ENCODE measurements at regions not wholly inside any gene's neighbourhood (a gene's known extent, or its start where the extent isn't known, plus 50 kb on each side); places are given as distances from the start of the nearest gene placed in this dataset.
"Not testable (repeated sequence)": the region's sequence is repeated elsewhere in the genome, so short reads cannot be mapped to it uniquely, and the experiment has no call there.

DNA sequence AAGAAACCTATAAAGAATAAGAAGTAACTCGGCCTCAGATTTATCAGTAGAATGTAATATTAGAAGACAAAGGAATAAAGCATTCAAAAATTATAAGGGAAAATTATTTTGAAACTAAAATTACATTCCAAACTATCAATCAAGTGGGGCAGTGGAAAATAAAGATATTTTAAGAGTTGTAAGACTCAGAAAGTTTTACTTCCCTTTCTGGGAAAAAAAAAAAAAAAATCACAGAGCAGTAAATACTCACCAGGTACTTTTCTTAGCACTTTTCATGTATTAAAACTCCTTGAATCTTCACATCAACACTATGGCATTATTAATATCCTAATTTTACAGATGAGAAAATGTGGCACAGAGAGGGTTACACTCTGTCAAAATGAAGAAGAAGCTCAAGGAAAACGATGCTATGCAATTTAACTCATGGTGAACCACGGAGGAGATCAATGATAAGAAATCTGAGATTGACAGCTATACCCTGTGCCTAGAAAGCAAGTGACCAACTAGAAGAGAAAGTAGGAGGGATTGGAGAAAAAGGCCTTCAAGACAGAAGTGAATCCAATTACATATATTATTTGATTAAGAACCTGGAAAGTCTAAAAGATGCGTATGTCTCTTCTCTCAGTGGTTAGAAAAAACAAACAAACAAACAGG, 238.9 kb upstream of the ID2 start:
- no peak for DNase-seq

DNA sequence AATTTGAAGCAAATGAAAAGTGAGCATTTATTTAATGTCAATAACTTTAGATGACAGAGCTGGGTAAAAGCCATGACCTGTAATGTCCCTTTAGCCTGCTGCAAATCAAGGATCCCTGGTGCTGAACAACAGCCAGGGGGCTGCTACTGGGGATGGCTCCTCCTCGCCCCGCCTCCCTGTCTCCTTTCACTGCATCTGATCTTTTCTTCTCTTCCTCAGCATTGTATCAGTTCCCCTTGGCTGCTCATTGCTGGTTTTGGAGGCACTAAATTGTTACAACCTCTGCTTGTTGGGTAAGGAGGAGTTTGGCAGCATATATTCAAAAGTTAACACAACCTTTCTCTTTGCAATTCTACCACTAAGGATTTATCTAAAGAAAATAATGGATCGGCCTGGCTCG, 236.3 kb upstream of the ID2 start:
- DNase-seq, result no peak

GRCh38 chr2:8446751-8447150, 235.1 kb upstream of the ID2 start:
- DNase-seq, result not testable (repeated sequence)

- no peak for DNase-seq
These were observed 234.1 kb upstream of the ID2 start for GRCh38 chr2:8447610-8448221.

DNA sequence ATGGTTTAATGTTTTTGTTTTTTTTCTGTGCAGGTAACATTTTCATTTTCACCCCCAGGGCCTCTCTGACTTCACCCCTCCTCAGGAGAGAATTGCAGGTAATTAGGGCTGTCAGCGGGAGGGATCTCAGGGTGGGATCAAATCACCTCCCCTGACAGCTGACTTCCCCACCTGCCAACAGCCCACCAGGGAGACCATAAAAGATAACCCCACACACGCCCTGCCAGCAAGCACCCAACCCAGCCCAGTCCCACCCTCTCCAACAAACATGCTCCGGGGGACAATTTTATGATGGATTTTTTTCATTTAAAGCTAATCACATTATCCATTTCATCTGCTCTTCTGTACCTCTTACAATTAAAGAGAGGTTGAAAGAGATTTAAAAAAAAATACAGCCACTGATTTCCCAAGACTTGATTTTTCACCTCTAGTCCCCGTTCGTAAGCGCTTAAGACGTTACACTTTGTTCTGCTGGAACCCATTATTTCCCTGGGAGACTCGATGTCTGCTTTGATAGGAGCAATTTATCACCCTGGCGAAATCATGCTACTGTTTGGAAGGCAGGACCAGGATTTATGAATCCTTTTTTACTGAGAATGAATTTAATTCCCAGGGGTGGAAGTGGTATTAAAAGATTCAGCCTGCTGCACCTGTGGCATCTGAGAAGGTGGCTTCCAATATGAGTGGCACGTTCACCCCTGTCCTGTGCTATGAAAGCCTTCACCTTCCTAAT, 232.9 kb upstream of the ID2 start:
- no peak for DNase-seq

GRCh38 chr2:8451273-8451672, 230.6 kb upstream of the ID2 start:
- peak in 2 of 4 experiments; percentile 32 to 36 for DNase-seq

- no peak for DNase-seq
These were observed 229.6 kb upstream of the ID2 start for GRCh38 chr2:8452296-8452695.

- peak in 1 of 4 experiments; percentile 31 for DNase-seq
These were observed 228.6 kb upstream of the ID2 start for GRCh38 chr2:8452979-8453903.

GRCh38 chr2:8453904-8454302, 228.0 kb upstream of the ID2 start:
- no peak for DNase-seq

- no peak for DNase-seq
These were observed 227.1 kb upstream of the ID2 start for GRCh38 chr2:8454797-8455196.

DNA sequence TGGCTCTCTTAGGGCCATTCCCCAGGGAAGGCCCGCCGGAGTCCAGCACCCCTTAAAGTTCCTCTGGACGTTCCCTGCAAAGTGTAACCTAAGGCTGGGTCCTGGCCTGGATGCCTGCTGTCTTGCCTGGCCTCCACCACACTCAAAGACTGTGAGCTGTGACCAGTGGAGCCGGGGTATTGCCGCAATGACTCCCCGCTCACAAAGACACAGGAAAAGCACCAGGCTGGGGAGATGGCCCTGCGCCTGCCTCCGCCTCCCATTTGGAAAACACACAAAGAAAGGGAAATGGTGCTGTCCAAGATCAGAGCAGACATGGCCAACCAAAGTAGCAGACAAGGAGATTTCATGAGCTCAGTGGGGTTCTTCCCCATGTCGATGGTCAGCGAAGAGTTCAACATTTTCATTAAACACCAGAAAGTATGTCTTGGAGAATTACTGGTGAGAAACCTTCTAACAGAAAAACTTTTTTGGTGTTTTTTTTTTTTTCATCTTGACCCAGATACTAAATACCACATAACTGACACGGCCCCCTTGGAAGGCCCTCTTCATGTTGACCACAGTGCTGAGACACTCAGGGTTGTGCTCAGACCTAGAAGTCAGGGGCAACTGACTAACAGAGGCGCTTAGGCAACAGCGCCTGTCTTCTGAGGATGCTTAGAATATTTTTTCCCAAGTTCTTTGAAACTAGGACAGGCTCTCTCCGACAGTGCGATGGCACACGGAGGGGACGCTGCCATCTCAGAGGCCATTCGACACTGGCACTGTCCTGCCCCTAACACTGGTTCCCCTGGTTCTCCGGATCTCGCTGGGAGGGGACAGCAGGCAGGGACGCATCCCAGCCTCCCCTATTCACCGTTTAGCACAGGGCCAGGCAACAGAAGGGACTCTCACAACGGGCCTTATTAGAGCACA, 226.4 kb upstream of the ID2 start:
- no peak for DNase-seq

GRCh38 chr2:8456151-8457091, 225.4 kb upstream of the ID2 start:
- DNase-seq, result no peak

DNA sequence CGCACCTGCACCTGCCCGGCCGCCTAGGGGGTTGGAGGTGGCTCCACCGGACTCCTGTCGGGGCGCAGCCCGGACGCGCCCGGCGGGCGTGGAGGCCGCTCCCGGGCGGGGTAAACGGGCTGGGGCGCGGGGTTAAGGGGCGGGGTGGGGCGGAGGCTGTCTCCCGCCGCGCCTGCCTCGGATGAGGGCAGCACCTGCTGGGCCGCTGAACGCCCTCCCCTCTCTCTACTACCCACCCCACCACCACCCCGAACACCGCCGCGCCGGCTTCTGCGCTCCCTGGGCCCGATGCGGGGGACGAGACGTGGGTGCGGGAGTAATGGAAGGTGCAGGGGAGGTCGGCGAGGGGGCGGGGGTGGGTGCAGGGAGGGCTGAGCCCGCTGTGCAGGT, 224.8 kb upstream of the ID2 start:
- DNase-seq, result no peak

GRCh38 chr2:8457699-8458502, 224.0 kb upstream of the ID2 start:
- no peak for DNase-seq

- no peak for DNase-seq
These were observed 223.1 kb upstream of the ID2 start for GRCh38 chr2:8458503-8459459.

DNA sequence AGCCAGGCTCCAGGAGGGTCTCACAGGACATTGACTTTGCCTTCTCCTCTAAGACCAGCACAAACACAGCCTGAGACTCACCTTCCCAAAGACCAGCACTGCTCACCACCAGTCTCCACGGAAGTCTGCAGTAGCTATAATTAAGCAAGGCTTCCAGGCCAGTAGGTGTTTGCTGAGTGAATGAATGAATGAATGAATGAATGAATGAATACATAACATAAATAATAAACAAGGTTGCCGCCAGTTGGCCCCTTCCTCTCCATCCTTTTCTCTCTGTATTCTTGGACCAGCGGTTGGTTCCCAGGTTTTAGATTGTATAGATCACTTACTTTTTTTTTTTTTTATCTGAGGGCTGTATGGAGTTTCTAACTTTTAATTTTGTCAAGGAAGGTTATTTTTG, 222.4 kb upstream of the ID2 start:
- no peak for DNase-seq

- DNase-seq, result no peak
These were observed 220.5 kb upstream of the ID2 start for GRCh38 chr2:8461341-8461740.

- no peak for DNase-seq
These were observed 219.6 kb upstream of the ID2 start for GRCh38 chr2:8462280-8462679.

All from suppressor macrophage (primary cell).